ENCODE measurements at regions not wholly inside any gene's neighbourhood (a gene's known extent, or its start where the extent isn't known, plus 50 kb on each side); places are given as distances from the start of the nearest gene placed in this dataset.

- Histone ChIP-seq H3K4me3 (ENCODE audit: low read length in 3 of 3) (no peak overlapping the region), H3K27me3 (ENCODE audit: control insufficient read depth, insufficient read depth, low read length) (no peaks in the 10 kb centered on the region), H3K27ac (ENCODE audit: low read depth in 2 of 2, low read length in 2 of 2) (no peak overlapping the region), H3K36me3 (ENCODE audit: control insufficient read depth in 2 of 3, insufficient read depth in 3 of 3, low read length in 3 of 3) (no peaks in the 10 kb centered on the region), H3K9ac (ENCODE audit: low read length in 3 of 3) (no peak overlapping the region), H3K9me3 (ENCODE audit: control insufficient read depth in 2 of 3, insufficient read depth in 1 of 3, low read length in 3 of 3) (peaks cover 0 to 2% (median 0%) of the 10 kb centered on the region in 3 donors), H3K4me1 (ENCODE audit: control insufficient read depth in 2 of 3, insufficient read depth in 2 of 3, low read depth in 1 of 3, low read length in 3 of 3) (no peaks in the 10 kb centered on the region)
- intact Hi-C loops (cut with DNase I) = no loop called here
- DNase-seq = no peak
- no peak for FAIRE-seq
- no peak for TF ChIP-seq CTCF (IDR thresholded peaks at IDR 0.05; ENCODE audit: borderline replicate concordance, extremely low read depth, insufficient read depth)
Observed at GRCh38 chr6:74946961-74947360, 258.9 kb downstream of the COL12A1 start.

- H3K4me3 ChIP-seq (ENCODE audit: low read length in 3 of 3) = no peak overlapping the region
- no peak overlapping the region for H3K9ac ChIP-seq (ENCODE audit: low read length in 3 of 3)
- H3K36me3 ChIP-seq (ENCODE audit: control insufficient read depth in 2 of 3, insufficient read depth in 3 of 3, low read length in 3 of 3) = no peaks in the 10 kb centered on the region
- intact Hi-C loops (cut with DNase I) = no loop called here
- H3K9me3 ChIP-seq (ENCODE audit: control insufficient read depth in 2 of 3, insufficient read depth in 1 of 3, low read length in 3 of 3) = no peaks in the 10 kb centered on the region
- H3K27me3 ChIP-seq (ENCODE audit: control insufficient read depth, insufficient read depth, low read length) = no peaks in the 10 kb centered on the region
- DNase-seq (no peak), FAIRE-seq (no peak)
- no peak for TF ChIP-seq CTCF (IDR thresholded peaks at IDR 0.05; ENCODE audit: borderline replicate concordance, extremely low read depth, insufficient read depth)
- H3K27ac ChIP-seq (ENCODE audit: low read depth in 2 of 2, low read length in 2 of 2) = no peak overlapping the region
- no peaks in the 10 kb centered on the region for H3K4me1 ChIP-seq (ENCODE audit: control insufficient read depth in 2 of 3, insufficient read depth in 2 of 3, low read depth in 1 of 3, low read length in 3 of 3)
Observed at GRCh38 chr6:74942130-74942529, 263.7 kb downstream of the COL12A1 start.

- DNase-seq = no peak
- H3K36me3 ChIP-seq (ENCODE audit: control insufficient read depth in 2 of 3, insufficient read depth in 3 of 3, low read length in 3 of 3) = no peaks in the 10 kb centered on the region
- no peaks in the 10 kb centered on the region for H3K9me3 ChIP-seq (ENCODE audit: control insufficient read depth in 2 of 3, insufficient read depth in 1 of 3, low read length in 3 of 3)
- no peaks in the 10 kb centered on the region for H3K27me3 ChIP-seq (ENCODE audit: control insufficient read depth, insufficient read depth, low read length)
- FAIRE-seq = no peak
- TF ChIP-seq CTCF (IDR thresholded peaks at IDR 0.05; ENCODE audit: borderline replicate concordance, extremely low read depth, insufficient read depth) = no peak
- H3K9ac ChIP-seq (ENCODE audit: low read length in 3 of 3) = no peak overlapping the region
- no peaks in the 10 kb centered on the region for H3K4me1 ChIP-seq (ENCODE audit: control insufficient read depth in 2 of 3, insufficient read depth in 2 of 3, low read depth in 1 of 3, low read length in 3 of 3)
- intact Hi-C loops (cut with DNase I) = no loop called here
- no peak overlapping the region for H3K27ac ChIP-seq (ENCODE audit: low read depth in 2 of 2, low read length in 2 of 2)
- no peak overlapping the region for H3K4me3 ChIP-seq (ENCODE audit: low read length in 3 of 3)
Observed at GRCh38 chr6:74941424-74941823, 264.4 kb downstream of the COL12A1 start.
